Left forelimb (tissue), 1 donor: ENCODE measurements at regions not wholly inside any gene's neighbourhood (a gene's known extent, or its start where the extent isn't known, plus 50 kb on each side); places are given as distances from the start of the nearest gene placed in this dataset.

ENCODE experiments used
- DNase-seq: peaks from one replicate; pipeline ENCODE4 v3.0.0-alpha.2; 2018; ENCODE audit warnings: low spot score

DNA sequence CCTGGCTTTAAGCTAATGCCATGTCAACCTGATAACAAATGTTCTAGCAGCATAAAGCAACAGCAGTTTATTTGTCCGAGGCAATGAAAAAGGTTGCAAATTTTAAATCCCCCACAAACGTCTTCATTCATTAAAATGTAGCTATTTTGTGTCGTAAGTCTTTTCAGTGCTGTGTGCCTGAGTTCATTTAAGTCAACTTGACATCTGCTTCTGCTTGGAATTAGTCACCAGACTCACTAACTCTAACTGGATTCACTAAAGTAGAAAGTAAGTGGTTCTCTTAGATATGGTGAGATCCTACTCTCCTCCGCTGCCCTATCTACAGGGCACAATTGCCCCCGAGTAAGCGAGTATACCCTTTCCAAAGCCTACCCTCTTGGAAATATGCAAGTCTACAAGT, 118.4 kb upstream of the CHRM3 start:
- no peak for DNase-seq

- DNase-seq: no peak
Measured at GRCh38 chr1:239263801-239264200, 122.6 kb upstream of the CHRM3 start.

GRCh38 chr1:239262538-239262937, 123.8 kb upstream of the CHRM3 start:
- no peak for DNase-seq

- DNase-seq: no peak
Measured at GRCh38 chr1:239261521-239261920, 124.8 kb upstream of the CHRM3 start.

GRCh38 chr1:239260842-239261241, 125.5 kb upstream of the CHRM3 start:
- no peak for DNase-seq

DNA sequence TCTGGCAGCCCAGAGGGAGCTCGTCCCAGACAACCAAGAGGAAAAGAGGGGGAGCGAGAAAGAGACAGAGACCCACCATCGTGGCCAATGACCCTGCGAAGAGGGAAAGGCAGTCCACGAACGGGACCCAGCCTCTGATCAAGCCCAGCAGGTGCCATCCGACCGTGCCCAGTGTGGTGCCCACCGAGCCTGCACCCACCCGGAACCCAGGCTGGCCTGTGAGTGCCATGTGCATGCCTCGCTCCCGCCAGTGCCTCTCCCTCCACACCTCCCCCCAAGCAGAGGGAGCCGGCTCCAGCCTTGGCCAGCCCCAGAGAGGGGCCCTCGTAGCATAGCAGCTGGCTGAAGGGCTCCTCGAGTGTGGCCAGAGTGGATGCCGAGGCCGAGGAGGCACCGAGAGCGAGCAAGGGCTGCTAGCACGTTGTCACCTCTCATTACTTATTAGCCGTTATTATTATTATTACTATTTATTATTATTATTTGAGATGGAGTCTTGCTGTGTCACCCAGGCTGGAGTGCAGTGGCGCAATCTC, 130.7 kb upstream of the CHRM3 start:
- DNase-seq: no peak

DNA sequence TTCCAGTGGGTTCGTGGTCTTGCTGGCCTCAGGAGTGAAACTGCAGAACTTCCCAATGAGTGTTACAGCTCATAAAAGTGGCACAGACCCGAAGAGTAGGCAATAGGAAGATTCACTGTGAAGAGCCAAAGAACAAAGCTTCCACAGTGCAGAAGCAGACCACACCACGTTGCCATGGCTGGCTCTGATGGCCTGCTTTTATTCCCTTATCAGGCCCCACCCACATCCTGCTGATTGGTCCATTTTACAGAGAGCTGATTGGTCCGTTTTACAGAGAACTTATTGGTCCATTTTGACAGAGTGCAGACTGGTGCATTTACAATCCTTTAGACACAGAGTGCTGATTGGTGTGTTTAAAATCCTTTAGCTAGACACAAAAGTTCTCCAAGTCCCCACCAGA, 131.4 kb upstream of the CHRM3 start:
- DNase-seq: no peak

- no peak for DNase-seq
Measured at GRCh38 chr1:239253032-239253431, 133.3 kb upstream of the CHRM3 start.

- DNase-seq: no peak
Measured at GRCh38 chr1:239250353-239251035, 135.9 kb upstream of the CHRM3 start.

GRCh38 chr1:239247285-239247684, 139.1 kb upstream of the CHRM3 start:
- no peak for DNase-seq

GRCh38 chr1:239244084-239244483, 142.3 kb upstream of the CHRM3 start:
- no peak for DNase-seq

- DNase-seq: no peak
Measured at GRCh38 chr1:239243006-239243405, 143.4 kb upstream of the CHRM3 start.

DNA sequence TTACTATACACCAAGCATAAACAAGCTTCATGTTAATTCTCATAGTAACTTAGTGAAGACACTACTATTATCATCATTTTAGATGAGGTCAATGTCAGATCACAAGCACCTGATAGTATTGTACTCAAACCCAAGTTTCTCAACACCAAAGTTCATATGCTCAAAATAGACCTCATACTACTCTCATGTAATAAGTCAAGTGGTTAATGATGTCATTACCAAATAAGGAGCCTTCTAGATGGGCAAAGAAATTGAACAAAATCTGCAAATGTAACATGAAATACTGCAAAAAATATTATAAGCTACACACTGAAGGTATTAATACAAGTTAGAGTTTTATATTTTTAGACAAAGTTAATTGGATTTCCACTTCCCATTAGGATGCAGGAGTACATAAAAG, 144.0 kb upstream of the CHRM3 start:
- no peak for DNase-seq

GRCh38 chr1:239240736-239241135, 145.6 kb upstream of the CHRM3 start:
- DNase-seq: no peak

DNA sequence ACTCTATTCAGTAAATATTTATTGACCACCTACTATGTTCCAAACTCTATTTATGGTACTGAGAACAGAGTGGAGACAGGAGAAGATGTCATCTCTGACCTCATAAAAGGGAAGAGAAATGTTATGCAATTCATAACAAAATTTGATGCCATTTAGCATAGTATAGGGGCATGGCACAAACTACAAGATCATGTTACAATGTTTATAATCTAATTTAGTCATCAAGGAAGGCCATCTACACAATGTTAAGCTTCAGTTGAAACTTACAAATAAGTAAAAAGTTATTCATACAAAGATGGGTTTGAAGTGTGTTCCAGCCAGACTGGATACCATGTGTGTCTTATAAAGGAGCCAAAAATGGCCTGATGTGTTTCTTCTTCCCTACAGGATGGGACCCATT, 146.8 kb upstream of the CHRM3 start:
- no peak for DNase-seq

GRCh38 chr1:239237912-239238311, 148.5 kb upstream of the CHRM3 start:
- DNase-seq: no peak

GRCh38 chr1:239233626-239234025, 152.7 kb upstream of the CHRM3 start:
- DNase-seq: no peak

DNA sequence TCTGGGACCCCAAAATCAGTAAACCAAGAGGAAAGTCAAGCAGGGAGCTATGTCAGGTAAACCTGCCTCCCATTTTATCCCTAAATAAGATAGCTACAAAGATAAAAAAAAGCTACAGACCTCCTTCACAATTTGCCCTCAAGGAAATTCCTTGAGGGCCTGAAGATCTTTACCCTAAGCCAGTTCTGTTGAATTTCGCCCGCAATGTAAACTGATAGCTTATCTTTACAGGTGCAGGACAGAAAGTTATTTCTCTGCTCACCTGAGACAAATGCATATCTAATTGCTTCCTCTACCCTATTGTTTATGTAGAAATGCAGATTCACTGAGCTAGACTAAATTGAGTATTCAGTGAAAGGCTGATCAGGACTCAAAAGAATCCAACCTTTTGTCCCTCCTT, 153.4 kb upstream of the CHRM3 start:
- DNase-seq: no peak

- no peak for DNase-seq
Measured at GRCh38 chr1:239228451-239228850, 157.9 kb upstream of the CHRM3 start.

GRCh38 chr1:239225396-239225795, 161.0 kb upstream of the CHRM3 start:
- DNase-seq: no peak

DNA sequence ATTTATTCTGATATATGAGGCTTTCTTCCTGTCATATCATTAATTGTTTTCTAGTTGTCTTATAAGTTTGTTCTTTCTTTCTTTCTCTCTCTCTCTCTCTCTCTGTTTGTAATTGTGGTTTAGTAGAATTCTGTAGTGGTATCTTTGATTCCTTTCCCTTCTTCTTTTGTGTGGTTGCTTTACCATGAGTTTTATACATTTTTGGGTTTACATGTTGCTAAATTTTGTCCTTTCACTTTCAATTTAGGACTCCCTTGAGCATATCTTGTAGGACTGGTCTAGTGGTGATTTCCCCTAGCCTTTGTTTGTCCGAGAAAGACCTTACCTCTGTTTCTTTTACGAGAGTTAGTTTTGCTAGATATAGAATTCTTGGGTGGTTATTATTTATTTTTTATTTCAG, 162.3 kb upstream of the CHRM3 start:
- DNase-seq: no peak

DNA sequence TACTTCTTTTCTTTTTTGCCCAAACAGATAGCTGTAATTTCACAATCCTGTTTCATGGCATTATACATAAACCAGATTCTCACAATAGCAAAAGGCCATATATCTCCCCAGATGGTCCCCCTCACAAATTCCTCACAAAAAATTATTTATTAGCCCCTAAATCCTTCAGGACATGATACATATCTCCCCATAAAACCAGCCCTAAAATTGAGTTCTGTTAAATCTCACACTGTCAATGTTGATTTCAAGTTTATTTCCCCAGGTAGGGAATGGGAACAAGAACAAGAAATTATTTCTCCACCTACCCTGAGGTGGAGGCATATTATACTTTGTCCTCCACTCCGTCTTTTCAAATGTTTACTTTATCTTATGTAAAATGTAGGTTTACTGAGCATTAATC, 163.4 kb upstream of the CHRM3 start:
- no peak for DNase-seq

GRCh38 chr1:239221656-239222055, 164.7 kb upstream of the CHRM3 start:
- DNase-seq: no peak

DNA sequence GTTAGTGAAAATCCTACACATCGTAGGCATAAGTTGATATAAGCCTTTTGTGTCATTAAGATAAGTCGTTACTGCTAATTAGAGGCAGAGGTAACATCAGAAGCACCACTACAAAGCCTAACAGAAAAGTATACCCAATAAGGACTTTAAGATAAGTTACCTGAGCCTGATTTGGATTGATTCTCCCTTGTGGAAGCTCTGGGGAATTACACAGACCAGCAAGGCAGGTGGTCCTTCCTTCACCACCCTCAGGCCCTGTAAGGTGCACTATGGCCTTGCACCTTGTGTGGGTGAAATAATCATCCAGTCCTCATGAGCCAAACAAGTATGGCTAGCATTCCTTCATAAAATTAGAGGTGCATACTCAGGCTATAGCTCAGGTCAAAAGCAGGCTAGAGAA, 166.7 kb upstream of the CHRM3 start:
- DNase-seq: no peak
